ENCODE measurements at regions not wholly inside any gene's neighbourhood (a gene's known extent, or its start where the extent isn't known, plus 50 kb on each side); places are given as distances from the start of the nearest gene placed in this dataset.

DNA sequence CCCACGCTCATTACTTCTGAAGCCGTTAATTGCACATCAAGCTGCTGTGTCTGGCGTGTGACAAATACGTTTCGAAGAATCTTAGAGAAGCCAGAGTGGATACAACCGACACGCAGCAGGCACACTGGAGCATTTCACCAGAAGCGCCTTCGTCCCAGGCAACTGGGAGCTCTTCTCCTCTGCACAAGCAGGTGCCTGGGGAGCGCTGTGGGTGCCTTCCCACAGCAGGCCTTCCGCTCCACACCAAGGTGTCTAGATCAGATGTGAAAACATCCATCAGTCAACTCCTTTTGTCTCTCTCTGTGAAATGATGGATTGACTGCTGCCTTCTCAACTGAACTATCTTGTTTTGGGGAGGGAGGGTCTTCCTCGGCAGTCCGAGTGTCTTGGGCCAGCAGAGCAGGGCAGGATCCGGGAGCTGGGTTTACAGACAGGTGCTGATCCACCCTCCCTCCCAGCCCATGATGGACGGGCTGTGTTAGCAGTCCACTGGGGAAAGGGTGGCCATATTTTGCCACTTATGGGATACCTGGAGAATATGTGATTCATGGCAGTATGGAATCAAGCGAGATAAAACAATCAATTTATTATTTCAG lies 326.3 kb downstream of the TCERG1L start:
- no peak for TF ChIP-seq POLR2A (IDR thresholded peaks at IDR 0.05)
- no peak for TF ChIP-seq POLR2AphosphoS5 (IDR thresholded peaks at IDR 0.05)
